H1 (cell line): ENCODE measurements at regions not wholly inside any gene's neighbourhood (a gene's known extent, or its start where the extent isn't known, plus 50 kb on each side); places are given as distances from the start of the nearest gene placed in this dataset.

Source experiments
- CTCF ChIA-PET: fragments of 300-600 bp; sonication (Branson Sonifier 250); formaldehyde crosslinking; loops from one replicate; lab custom pipeline; 2021; ENCODE audit not compliant: partially characterized antibody; lab: Charles Lee
- POLR2A ChIA-PET: fragments of 300-600 bp; sonication (Branson Sonifier 250); formaldehyde crosslinking; loops from one replicate; lab custom pipeline; 2021; ENCODE audit warnings: inconsistent platforms; ENCODE audit not compliant: partially characterized antibody; lab: Charles Lee
- DNase-seq, 2 experiments: peaks; one replicate each; pipeline versions ENCODE4 v3.0.0 to v3.0.0-alpha.2; 2010 to 2022; ENCODE audit warnings: low spot score in 2 of 2, low read depth in 1 of 2, mixed read lengths in 1 of 2
- FAIRE-seq: peaks from 2 replicates; lab custom pipeline; 2011; peaks lifted over from hg19 to GRCh38; lab: Jason Lieb, UNC
- H2AFZ ChIP-seq: 2 replicates; pipeline ENCODE4 v1.8.1; 2012; ENCODE audit warnings: low read length, inconsistent platforms
- H2AK5ac ChIP-seq: 2 replicates; pipeline ENCODE4 v1.6.1; 2013; ENCODE audit warnings: low read depth, low read length
- H2BK120ac ChIP-seq: replicated peaks from 2 replicates; pipeline ENCODE3; 2013; ENCODE audit warnings: low read depth, low read length, inconsistent platforms
- H2BK12ac ChIP-seq: 2 replicates; pipeline ENCODE4 v1.6.1; 2013; ENCODE audit warnings: low read depth, low read length
- H2BK15ac ChIP-seq: 2 replicates; pipeline ENCODE4 v1.6.1; 2013; ENCODE audit warnings: low read length
- H2BK20ac ChIP-seq: 2 replicates; pipeline ENCODE4 v1.6.1; 2013; ENCODE audit warnings: low read length
- H2BK5ac ChIP-seq: 2 replicates; pipeline ENCODE4 v1.6.1; 2013; ENCODE audit warnings: low read depth, low read length
- H3K14ac ChIP-seq: 2 replicates; pipeline ENCODE4 v1.6.1; 2013; ENCODE audit warnings: inconsistent platforms; ENCODE audit not compliant: insufficient read length
- H3K18ac ChIP-seq: 2 replicates; pipeline ENCODE4 v1.6.1; 2013; ENCODE audit warnings: low read length; ENCODE audit errors: extremely low read depth
- H3K23ac ChIP-seq: 2 replicates; pipeline ENCODE4 v1.6.1; 2013; ENCODE audit warnings: inconsistent platforms; ENCODE audit not compliant: insufficient read length
- H3K23me2 ChIP-seq: 2 replicates; pipeline ENCODE4 v1.6.1; 2013; ENCODE audit warnings: low read depth, low read length
- H3K27ac ChIP-seq: 2 replicates; pipeline ENCODE4 v1.6.1; 2011; ENCODE audit warnings: low read depth, low read length, inconsistent platforms
- H3K27me3 ChIP-seq, 4 experiments: replicated peaks in 1 of 4; 1 replicate in 1 of 4; 2 replicates in 3 of 4; pipeline versions ENCODE4 v1.6.1 to v1.8.1; 2011 to 2013; ENCODE audit warnings: low read length in 3 of 4, mild to moderate bottlenecking in 3 of 4, inconsistent platforms in 2 of 4, mixed read lengths in 2 of 4, moderate library complexity in 1 of 4; ENCODE audit not compliant: control insufficient read depth in 3 of 4, insufficient read depth in 3 of 4; ENCODE audit errors: extremely low read depth in 1 of 4
- H3K36me3 ChIP-seq, 4 experiments: 2 replicates each; pipeline versions ENCODE4 v1.6.1 to v1.8.1; 2011 to 2013; ENCODE audit warnings: mild to moderate bottlenecking in 4 of 4, low read length in 3 of 4, moderate library complexity in 2 of 4, control low read depth in 1 of 4, inconsistent platforms in 1 of 4; ENCODE audit not compliant: insufficient read depth in 4 of 4, control insufficient read depth in 2 of 4
- H3K4ac ChIP-seq: replicated peaks from 2 replicates; pipeline ENCODE3; 2013; ENCODE audit warnings: low read length, low read depth, mixed read lengths, inconsistent platforms; ENCODE audit not compliant: insufficient read length
- H3K4me1 ChIP-seq, 4 experiments: replicated peaks in 1 of 4; 1 replicate in 1 of 4; 2 replicates in 3 of 4; pipeline versions ENCODE4 v1.6.1 to v1.8.1; 2011 to 2013; ENCODE audit warnings: low read length in 3 of 4, inconsistent platforms in 2 of 4, mixed read lengths in 1 of 4; ENCODE audit not compliant: insufficient read depth in 4 of 4, control insufficient read depth in 3 of 4
- H3K4me2 ChIP-seq, 2 experiments: 2 replicates each; pipeline versions ENCODE4 v1.6.1 to v1.8.1; 2011 to 2013; ENCODE audit warnings: low read depth in 2 of 2, low read length in 2 of 2, control low read depth in 1 of 2, inconsistent platforms in 1 of 2, mild to moderate bottlenecking in 1 of 2; ENCODE audit not compliant: insufficient read depth in 1 of 2
- H3K4me3 ChIP-seq, 4 experiments: fragments of 200-600, 300-600 bp in 1 of 4; sonication (generic), shearing (Covaris generic), sonication (Bioruptor Twin) in 1 of 4; 2 replicates each; pipeline versions ENCODE4 v1.5.1 to v1.8.1; 2011 to 2016; ENCODE audit warnings: low read length in 4 of 4, low read depth in 3 of 4, control low read depth in 2 of 4, inconsistent platforms in 2 of 4, mild to moderate bottlenecking in 2 of 4, mixed read lengths in 1 of 4, moderate library complexity in 1 of 4; ENCODE audit not compliant: insufficient read depth in 2 of 4; ENCODE audit errors: extremely low read depth in 1 of 4
- H3K56ac ChIP-seq: replicated peaks from 2 replicates; pipeline ENCODE3; 2013; ENCODE audit warnings: low read depth, mild to moderate bottlenecking, mixed read lengths, low read length, inconsistent platforms; ENCODE audit not compliant: insufficient read length
- H3K79me1 ChIP-seq: 2 replicates; pipeline ENCODE4 v1.6.1; 2013; ENCODE audit warnings: low read depth, low read length, control low read depth
- H3K79me2 ChIP-seq, 2 experiments: 2 replicates each; pipeline versions ENCODE4 v1.6.1 to v1.8.1; 2012 to 2013; ENCODE audit warnings: low read length in 2 of 2, mild to moderate bottlenecking in 2 of 2, inconsistent platforms in 1 of 2; ENCODE audit not compliant: insufficient read depth in 2 of 2, control insufficient read depth in 1 of 2
- H3K9ac ChIP-seq, 4 experiments: replicated peaks in 1 of 4; 1 replicate in 1 of 4; 2 replicates in 3 of 4; pipeline versions ENCODE4 v1.6.1 to v1.8.1; 2011 to 2013; ENCODE audit warnings: low read depth in 3 of 4, low read length in 3 of 4, control low read depth in 2 of 4, mild to moderate bottlenecking in 2 of 4, moderate library complexity in 2 of 4, inconsistent platforms in 1 of 4; ENCODE audit errors: extremely low read depth in 1 of 4
- H3K9me3 ChIP-seq, 2 experiments: 2 replicates each; pipeline versions ENCODE4 v1.6.1 to v1.8.1; 2012 to 2013; ENCODE audit warnings: mild to moderate bottlenecking in 2 of 2, moderate library complexity in 2 of 2, control low read depth in 1 of 2, inconsistent platforms in 1 of 2, low read depth in 1 of 2, low read length in 1 of 2, mixed read lengths in 1 of 2; ENCODE audit not compliant: insufficient read depth in 2 of 2
- H4K20me1 ChIP-seq, 2 experiments: replicated peaks in 1 of 2; 2 replicates each; pipeline versions ENCODE3 to v1.8.1; 2011 to 2013; ENCODE audit warnings: inconsistent platforms in 2 of 2, low read length in 2 of 2, mild to moderate bottlenecking in 1 of 2; ENCODE audit not compliant: insufficient read depth in 2 of 2, control insufficient read depth in 1 of 2
- H4K5ac ChIP-seq: 2 replicates; pipeline ENCODE4 v1.6.1; 2013; ENCODE audit warnings: low read length, low read depth, mixed read lengths, inconsistent platforms; ENCODE audit not compliant: insufficient read length
- H4K8ac ChIP-seq: 2 replicates; pipeline ENCODE4 v1.8.0; 2013; ENCODE audit warnings: mild to moderate bottlenecking, moderate library complexity, low read length, inconsistent platforms; ENCODE audit not compliant: insufficient read depth; ENCODE audit errors: extremely low read depth
- H4K91ac ChIP-seq: replicated peaks from 2 replicates; pipeline ENCODE3; 2013; ENCODE audit warnings: low read length, mixed read lengths, inconsistent platforms; ENCODE audit not compliant: insufficient read length
- CREB1 ChIP-seq: IDR thresholded peaks from 2 replicates; pipeline ENCODE4 v1.6.1; 2012; ENCODE audit warnings: inconsistent platforms
- CTBP2 ChIP-seq: IDR thresholded peaks from 2 replicates; pipeline ENCODE4 v1.7.0; 2011; ENCODE audit warnings: borderline replicate concordance, mild to moderate bottlenecking, moderate library complexity, mixed read lengths, low read length; ENCODE audit not compliant: insufficient read depth, insufficient read length
- HDAC6 ChIP-seq: IDR thresholded peaks from one replicate; pipeline ENCODE4 v1.7.1; 2012; ENCODE audit warnings: low read depth, mild to moderate bottlenecking, inconsistent platforms, low read length, moderate library complexity
- SRF ChIP-seq: IDR thresholded peaks from 2 replicates; pipeline ENCODE4 v1.6.1; 2011; ENCODE audit warnings: mild to moderate bottlenecking, low read depth, low read length, moderate library complexity
- YY1 ChIP-seq: IDR thresholded peaks from 2 replicates; pipeline ENCODE4 v1.6.1; 2011; ENCODE audit warnings: low read depth, mild to moderate bottlenecking, low read length
- WGBS, 2 experiments: shearing (Covaris generic) in 1 of 2; methylation state at CpG; one replicate each; pipeline versions ENCODE4 v1.1.6 to v1.1.7; 2013 to 2015; ENCODE audit warnings: low lambda C conversion rate in 2 of 2, mixed read lengths in 2 of 2, inconsistent platforms in 1 of 2, low coverage in 1 of 2, missing lambda C conversion rate in 1 of 2; ENCODE audit not compliant: insufficient replicate concordance in 2 of 2, insufficient coverage in 1 of 2, insufficient read length in 1 of 2; ENCODE audit errors: extremely low coverage in 1 of 2, missing lambda C conversion rate in 1 of 2; 5-methylcytosine and 5-hydroxymethylcytosine counted together

DNA sequence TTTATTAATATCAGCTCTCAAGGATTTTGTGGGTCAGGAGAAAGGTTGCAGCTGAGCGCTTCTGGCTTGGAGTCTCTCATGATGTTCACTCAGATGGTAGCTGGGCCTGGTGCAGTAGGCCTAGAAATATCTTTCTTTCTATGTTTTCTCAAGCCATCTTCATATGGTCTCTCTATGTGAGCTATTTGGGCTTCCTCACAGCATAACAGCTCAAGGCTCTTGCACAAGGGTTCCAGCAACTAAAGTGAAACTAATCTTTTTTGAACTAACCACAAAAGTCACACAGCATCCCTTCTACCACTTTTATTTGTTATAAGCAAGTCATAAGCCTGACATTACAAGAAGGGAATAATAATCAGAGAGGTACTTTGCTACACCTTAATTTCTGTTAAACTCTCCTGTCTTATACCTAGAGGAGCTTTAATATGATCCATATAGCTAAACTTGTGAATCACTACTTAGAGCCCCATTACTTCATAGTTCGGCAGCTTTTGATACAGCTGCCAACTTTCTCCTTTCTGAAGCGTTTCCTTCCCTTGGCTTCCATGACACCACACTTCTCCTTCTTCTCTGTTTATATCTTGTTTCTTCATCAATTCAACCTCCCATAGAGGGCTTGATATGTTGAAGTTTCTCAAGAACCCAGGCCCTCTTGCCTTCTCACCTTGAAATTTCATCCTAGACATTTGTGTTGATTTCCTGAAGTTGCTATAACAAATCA lies 720.2 kb downstream of the LTN1 start:
- no peaks in the 10 kb centered on the region for H3K79me1 ChIP-seq
- TF ChIP-seq CTBP2 (no peak), CREB1 (no peak), HDAC6 (no peak), SRF (no peak), YY1 (no peak)

More for the DNA sequence above, 720.2 kb downstream of the LTN1 start:
- Histone ChIP-seq H3K23me2 (no peaks in the 10 kb centered on the region), H2BK120ac (no peak overlapping the region), H3K23ac (no peak overlapping the region), H2BK15ac (no peak overlapping the region), H3K14ac (no peak overlapping the region), H2AFZ (no peak overlapping the region), H3K36me3 (no peaks in the 10 kb centered on the region), H3K4me1 (no peaks in the 10 kb centered on the region), H3K79me2 (no peaks in the 10 kb centered on the region), H2BK12ac (no peak overlapping the region), H2BK20ac (no peak overlapping the region), H4K20me1 (no peaks in the 10 kb centered on the region), H2AK5ac (no peak overlapping the region), H3K4me2 (no peak overlapping the region), H4K91ac (no peak overlapping the region), H3K4ac (no peak overlapping the region), H3K9ac (no peak overlapping the region), H3K27me3 (no peaks in the 10 kb centered on the region), H4K8ac (no peak overlapping the region), H3K18ac (no peak overlapping the region), H3K27ac (no peak overlapping the region), H3K9me3 (peaks cover 3 to 5% of the 10 kb centered on the region in 2 experiments; a peak in 1 of 4 replicates), H2BK5ac (no peak overlapping the region), H4K5ac (no peak overlapping the region), H3K4me3 (no peak overlapping the region), H3K56ac (no peak overlapping the region)
- FAIRE-seq (no peak), DNase-seq (no peak)
- POLR2A ChIA-PET: no interaction called here
- CTCF ChIA-PET: interaction anchor here (0.5 kb wide), 1 partner anchor 499 kb away, joined by 3 read pairs; no protein-coding TSS in a partner anchor
- 90% methylated on average over 3 of the region's 3 CpGs; no CpG with 5 or more reads in 1 of the 2 experiments for whole genome bisulfite sequencing, 2 experiments
